GM23248 (cell line): ENCODE measurements at regions not wholly inside any gene's neighbourhood (a gene's known extent, or its start where the extent isn't known, plus 50 kb on each side); places are given as distances from the start of the nearest gene placed in this dataset.
A peak's percentile ranks its signal among the peaks of the same experiment; 100 is the strongest.

Source experiments
- DNase-seq: peaks from one replicate; pipeline ENCODE4 v3.0.0-alpha.2; 2015
- H2AFZ ChIP-seq: fragments of 200-600 bp; sonication (generic); 2 replicates; pipeline ENCODE4 v1.6.1; 2016; ENCODE audit warnings: antibody characterized with exemption
- H3F3A ChIP-seq: fragments of 200-600 bp; sonication (generic); 2 replicates; pipeline ENCODE4 v1.6.1; 2016; ENCODE audit warnings: mild to moderate bottlenecking, antibody characterized with exemption, mixed run types; ENCODE audit not compliant: insufficient read depth
- H3K27ac ChIP-seq: fragments of 200-600 bp; sonication (generic); 2 replicates; pipeline ENCODE4 v1.5.1; 2016; ENCODE audit warnings: mild to moderate bottlenecking
- H3K27me3 ChIP-seq: fragments of 200-600 bp; sonication (generic); replicated peaks from 2 replicates; pipeline ENCODE4 v1.6.1; 2016; ENCODE audit warnings: mild to moderate bottlenecking; ENCODE audit not compliant: insufficient read depth
- H3K36me3 ChIP-seq: fragments of 200-600 bp; sonication (generic); 2 replicates; pipeline ENCODE4 v1.6.1; 2016; ENCODE audit warnings: low read depth, mild to moderate bottlenecking
- H3K4me1 ChIP-seq: fragments of 200-600 bp; sonication (generic); 2 replicates; pipeline ENCODE4 v1.6.1; 2016; ENCODE audit warnings: mild to moderate bottlenecking; ENCODE audit not compliant: insufficient read depth
- H3K4me2 ChIP-seq: fragments of 200-600 bp; sonication (generic); one replicate; pipeline ENCODE4 v1.6.1; 2016; ENCODE audit warnings: mild to moderate bottlenecking; ENCODE audit not compliant: unreplicated experiment
- H3K4me3 ChIP-seq: fragments of 200-600 bp; sonication (generic); 2 replicates; pipeline ENCODE4 v1.5.1; 2016; ENCODE audit warnings: mild to moderate bottlenecking
- H3K79me2 ChIP-seq: fragments of 200-600 bp; sonication (generic); 2 replicates; pipeline ENCODE4 v1.6.1; 2016; ENCODE audit warnings: mild to moderate bottlenecking; ENCODE audit not compliant: insufficient read depth
- H3K9ac ChIP-seq: fragments of 200-600 bp; sonication (generic); 2 replicates; pipeline ENCODE4 v1.6.1; 2016; ENCODE audit warnings: mild to moderate bottlenecking
- H3K9me2 ChIP-seq: fragments of 200-600 bp; sonication (generic); 2 replicates; pipeline ENCODE4 v1.6.1; 2016; ENCODE audit warnings: mixed run types, mild to moderate bottlenecking, moderate library complexity; ENCODE audit not compliant: insufficient read depth
- H3K9me3 ChIP-seq: fragments of 200-600 bp; sonication (generic); one replicate; pipeline ENCODE4 v1.6.1; 2017; ENCODE audit warnings: low read depth
- H4K20me1 ChIP-seq: fragments of 200-600 bp; sonication (generic); 2 replicates; pipeline ENCODE4 v1.6.0; 2016; ENCODE audit not compliant: insufficient read depth
- EZH2 ChIP-seq: fragments of 200-600 bp; sonication (generic); IDR thresholded peaks from 2 replicates; pipeline ENCODE4 v1.6.1; 2018; ENCODE audit warnings: antibody characterized with exemption, mild to moderate bottlenecking; ENCODE audit not compliant: insufficient read depth, poor library complexity, severe bottlenecking
- EZH2phosphoT487 ChIP-seq: fragments of 200-600 bp; sonication (generic); IDR thresholded peaks from 2 replicates; pipeline ENCODE4 v1.6.1; 2018; ENCODE audit warnings: antibody characterized with exemption, moderate library complexity, mild to moderate bottlenecking, low read depth; ENCODE audit not compliant: insufficient read depth
- WGBS, 2 experiments: methylation state at CpG; one replicate each; pipeline ENCODE4 v1.1.6; 2015 to 2017; ENCODE audit warnings: low lambda C conversion rate in 2 of 2, low coverage in 1 of 2; ENCODE audit errors: missing lambda C conversion rate in 2 of 2; 5-methylcytosine and 5-hydroxymethylcytosine counted together
- in situ Hi-C: fragments of 300-500 bp; cut with MboI; formaldehyde crosslinking; loops from 2 replicates; pipeline ENCODE4 v1.15.0; 2020

GRCh38 chr9:111276431-111277128 is 53.4 kb downstream of the OR2K2 start:
- 84 to 85% methylated on average over 7 of the region's 7 CpGs for WGBS, 2 experiments
- Histone ChIP-seq H3F3A (0 out of 2 replicates have a peak, but pooled peaks cover 5% of the 10 kb centered on the region), H3K27ac (no peak overlapping the region), H3K4me1 (peaks cover 6% of the 10 kb centered on the region), H3K9me2 (no peaks in the 10 kb centered on the region), H4K20me1 (no peaks in the 10 kb centered on the region), H3K4me2 (no peak overlapping the region), H3K9me3 (no peaks in the 10 kb centered on the region), H3K4me3 (no peak overlapping the region), H3K27me3 (no peaks in the 10 kb centered on the region), H3K36me3 (no peaks in the 10 kb centered on the region), H3K79me2 (no peaks in the 10 kb centered on the region), H3K9ac (no peak overlapping the region), H2AFZ (no peak overlapping the region)
- no peak for DNase-seq
- TF ChIP-seq EZH2phosphoT487 (no peak), EZH2 (no peak)
- in situ Hi-C loops: no loop called here

DNA sequence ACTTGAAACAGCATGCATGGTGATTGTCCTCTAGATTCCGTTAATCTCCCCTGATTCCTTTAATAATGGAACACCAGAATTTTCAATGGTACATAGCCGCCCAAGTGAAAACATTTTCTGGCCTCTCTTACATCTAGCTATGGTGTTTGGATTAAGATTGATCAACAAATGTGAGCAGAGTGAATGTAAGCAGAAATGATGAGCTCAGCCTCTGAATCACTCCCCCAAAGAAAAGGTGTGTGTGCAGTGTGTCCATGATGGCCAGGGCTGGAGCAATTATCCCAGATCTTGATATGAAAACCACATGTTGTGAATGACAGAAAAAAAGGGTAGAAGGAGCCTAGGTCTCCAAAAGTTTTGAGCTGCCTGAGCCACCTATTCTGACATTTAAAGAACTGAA is 55.3 kb downstream of the OR2K2 start:
- Histone ChIP-seq H3K36me3 (no peaks in the 10 kb centered on the region), H4K20me1 (no peaks in the 10 kb centered on the region), H3K4me1 (peaks cover 10% of the 10 kb centered on the region), H3K4me2 (no peak overlapping the region), H3F3A (0 out of 2 replicates have a peak, but pooled peaks cover 6% of the 10 kb centered on the region), H3K79me2 (no peaks in the 10 kb centered on the region), H2AFZ (no peak overlapping the region), H3K4me3 (no peak overlapping the region), H3K27ac (no peak overlapping the region), H3K9me2 (0 out of 2 replicates have a peak, but pooled peaks cover 4% of the 10 kb centered on the region), H3K9ac (no peak overlapping the region), H3K27me3 (no peaks in the 10 kb centered on the region), H3K9me3 (no peaks in the 10 kb centered on the region)
- TF ChIP-seq EZH2: no peak
- no peak for TF ChIP-seq EZH2phosphoT487
- WGBS, 2 experiments: 94 to 96% methylated on average over 2 of the region's 2 CpGs
- in situ Hi-C loops: no loop called here
- DNase-seq: no peak

DNA sequence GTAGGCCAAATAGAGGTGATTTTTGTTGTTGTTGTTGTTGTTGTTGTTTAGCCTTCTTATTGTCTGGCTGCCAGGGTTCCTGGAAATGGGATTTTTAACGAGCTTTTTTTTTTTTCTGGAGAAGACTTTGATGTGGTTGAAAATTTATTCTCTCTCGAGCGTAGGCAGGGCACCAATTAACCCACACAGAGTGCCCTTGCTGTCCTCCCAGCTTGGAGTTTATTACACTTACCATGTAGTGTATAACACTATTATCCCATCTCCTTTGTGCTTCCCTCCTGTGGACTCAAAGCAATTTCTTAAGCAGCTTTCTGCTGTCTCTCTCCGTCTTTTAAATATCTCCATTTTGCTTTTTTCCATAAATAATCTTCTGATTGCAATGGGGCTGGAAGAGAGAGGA is 57.4 kb downstream of the OR2K2 start:
- WGBS, 2 experiments: 56 to 57% methylated on average over 4 of the region's 4 CpGs

DNA sequence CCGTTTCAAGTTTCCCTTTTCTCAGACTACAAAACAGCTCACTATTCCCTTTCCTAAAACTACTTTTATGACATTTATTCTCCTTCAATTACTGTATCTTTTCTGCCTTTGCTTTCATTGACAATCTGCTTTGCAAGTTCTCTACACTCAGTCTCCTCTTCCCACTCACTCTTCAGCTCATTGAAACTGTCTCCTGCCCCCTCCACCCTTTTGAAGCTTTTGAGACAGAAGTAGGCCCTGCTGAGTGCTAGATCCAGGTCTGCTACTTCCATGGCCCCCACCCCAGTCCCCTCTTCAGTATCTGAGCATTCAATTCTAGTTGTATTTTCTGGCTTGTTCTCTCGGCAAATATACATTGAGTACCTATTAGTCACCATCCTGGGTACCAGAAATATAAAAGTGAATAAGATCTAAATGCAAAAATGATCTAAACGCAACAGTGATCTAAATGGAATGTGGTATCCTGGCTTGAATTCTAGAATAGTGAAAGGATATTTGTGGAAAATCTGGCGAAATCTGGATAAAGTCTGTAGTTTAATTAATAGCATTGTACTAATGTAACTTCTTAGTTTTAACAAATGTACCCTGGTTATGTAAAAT is 58.4 kb downstream of the OR2K2 start:
- no peak overlapping the region for H3K4me3 ChIP-seq
- no peaks in the 10 kb centered on the region for H3K79me2 ChIP-seq
- peak overlapping the region; percentile 27; the same call in 1 of the 2 replicates for H2AFZ ChIP-seq
- WGBS, 2 experiments: 29 to 39% methylated on average over 4 of the region's 4 CpGs
- TF ChIP-seq EZH2phosphoT487: no peak
- no peak for TF ChIP-seq EZH2
- 0 out of 2 replicates have a peak, but pooled peaks cover 6% of the 10 kb centered on the region for H3F3A ChIP-seq
- no peaks in the 10 kb centered on the region for H3K9me3 ChIP-seq
- H3K9me2 ChIP-seq: peaks cover 8% of the 10 kb centered on the region; the same call in 1 of the 2 replicates
- H3K4me2 ChIP-seq: peak overlapping the region; percentile 5
- H3K9ac ChIP-seq: no peak overlapping the region
- H3K36me3 ChIP-seq: no peaks in the 10 kb centered on the region
- H3K4me1 ChIP-seq: peaks cover 10% of the 10 kb centered on the region
- H3K27me3 ChIP-seq: no peaks in the 10 kb centered on the region
- DNase-seq: peak; percentile 46
- no peak overlapping the region for H3K27ac ChIP-seq
- in situ Hi-C loops: no loop called here
- H4K20me1 ChIP-seq: no peaks in the 10 kb centered on the region

More for the DNA sequence above, 57.4 kb downstream of the OR2K2 start:
- H3K9ac ChIP-seq: no peak overlapping the region
- DNase-seq: no peak
- 0 out of 2 replicates have a peak, but pooled peaks cover 6% of the 10 kb centered on the region for H3F3A ChIP-seq
- no peak for TF ChIP-seq EZH2phosphoT487
- TF ChIP-seq EZH2: no peak
- no peaks in the 10 kb centered on the region for H3K79me2 ChIP-seq
- no peak overlapping the region for H2AFZ ChIP-seq
- no peak overlapping the region for H3K4me2 ChIP-seq
- in situ Hi-C loops: no loop called here
- H3K27me3 ChIP-seq: no peaks in the 10 kb centered on the region
- peaks cover 10% of the 10 kb centered on the region for H3K4me1 ChIP-seq
- no peaks in the 10 kb centered on the region for H3K36me3 ChIP-seq
- H3K27ac ChIP-seq: no peak overlapping the region
- H3K4me3 ChIP-seq: no peak overlapping the region
- H3K9me3 ChIP-seq: no peaks in the 10 kb centered on the region
- peaks cover 8% of the 10 kb centered on the region; the same call in 1 of the 2 replicates for H3K9me2 ChIP-seq
- H4K20me1 ChIP-seq: no peaks in the 10 kb centered on the region
